GM12865 (cell line): ENCODE measurements at regions not wholly inside any gene's neighbourhood (a gene's known extent, or its start where the extent isn't known, plus 50 kb on each side); places are given as distances from the start of the nearest gene placed in this dataset.
"Not testable (repeated sequence)": the region's sequence is repeated elsewhere in the genome, so short reads cannot be mapped to it uniquely, and the experiment has no call there.

ENCODE experiments used
- DNase-seq: peaks from one replicate; pipeline ENCODE4 v3.0.0; 2010; ENCODE audit warnings: low read depth
- H3K4me3 ChIP-seq: 2 replicates; pipeline ENCODE4 v1.5.1; 2011; ENCODE audit warnings: mild to moderate bottlenecking, low read depth, low read length, control low read depth
- CTCF ChIP-seq: IDR thresholded peaks from 2 replicates; pipeline ENCODE4 v1.5.1; 2011; ENCODE audit warnings: low read length, control low read depth, low read depth, inconsistent platforms; ENCODE audit not compliant: insufficient read depth; ENCODE audit errors: missing control alignments

GRCh38 chr12:74401035-74401434, 136.6 kb upstream of the ATXN7L3B start:
- H3K4me3 ChIP-seq, result no peak overlapping the region
- no peak for TF ChIP-seq CTCF
- no peak for DNase-seq

GRCh38 chr12:74401966-74402365, 135.7 kb upstream of the ATXN7L3B start:
- no peak overlapping the region for H3K4me3 ChIP-seq
- no peak for DNase-seq
- no peak for TF ChIP-seq CTCF

GRCh38 chr12:74403221-74403470, 134.5 kb upstream of the ATXN7L3B start:
- H3K4me3 ChIP-seq, DNase-seq: not testable (repeated sequence)

GRCh38 chr12:74408601-74409166, 129.0 kb upstream of the ATXN7L3B start:
- no peak for DNase-seq
- TF ChIP-seq CTCF, result no peak
- no peak overlapping the region for H3K4me3 ChIP-seq

- no peak overlapping the region for H3K4me3 ChIP-seq
- DNase-seq, result peak; percentile 9
- peak; percentile 14 for TF ChIP-seq CTCF
These were observed 124.9 kb upstream of the ATXN7L3B start for GRCh38 chr12:74412606-74413230.

- no peak overlapping the region for H3K4me3 ChIP-seq
- peak; percentile 39 for TF ChIP-seq CTCF
- DNase-seq, result peak; percentile 34
These were observed 122.0 kb upstream of the ATXN7L3B start for GRCh38 chr12:74415633-74416032.

- H3K4me3 ChIP-seq, result no peak overlapping the region
- no peak for DNase-seq
- no peak for TF ChIP-seq CTCF
These were observed 119.1 kb upstream of the ATXN7L3B start for GRCh38 chr12:74418573-74418972.

- no peak overlapping the region for H3K4me3 ChIP-seq
- TF ChIP-seq CTCF, result no peak
- no peak for DNase-seq
These were observed 112.9 kb upstream of the ATXN7L3B start for GRCh38 chr12:74424778-74425177.
